Smooth muscle cell (in vitro differentiated cells): ENCODE measurements at regions not wholly inside any gene's neighbourhood (a gene's known extent, or its start where the extent isn't known, plus 50 kb on each side); places are given as distances from the start of the nearest gene placed in this dataset.

Source experiments
- DNase-seq: peaks from one replicate; lab custom pipeline; 2025; ENCODE audit not compliant: unreplicated experiment; lab: John Stamatoyannopoulos, UW
- H2AFZ ChIP-seq: fragments of 200-600 bp; sonication (generic); 2 replicates; pipeline ENCODE4 v1.6.0; 2016; ENCODE audit warnings: antibody characterized with exemption, low read depth, mild to moderate bottlenecking
- H3F3A ChIP-seq: fragments of 200-600 bp; sonication (generic); 2 replicates; pipeline ENCODE4 v1.6.0; 2017; ENCODE audit warnings: antibody characterized with exemption, low read depth
- H3K27ac ChIP-seq: fragments of 200-600 bp; sonication (generic); 2 replicates; pipeline ENCODE4 v1.5.1; 2016; ENCODE audit warnings: low read depth, mild to moderate bottlenecking
- H3K27me3 ChIP-seq: fragments of 200-600 bp; sonication (generic); 2 replicates; pipeline ENCODE4 v1.6.1; 2016; ENCODE audit warnings: low read depth, mild to moderate bottlenecking
- H3K36me3 ChIP-seq: fragments of 200-600 bp; sonication (generic); 2 replicates; pipeline ENCODE4 v1.5.1; 2016; ENCODE audit warnings: low read depth
- H3K4me1 ChIP-seq: fragments of 200-600 bp; sonication (generic); 2 replicates; pipeline ENCODE4 v1.5.1; 2016; ENCODE audit warnings: low read depth
- H3K4me2 ChIP-seq: fragments of 200-600 bp; sonication (generic); 2 replicates; pipeline ENCODE4 v1.6.0; 2016; ENCODE audit warnings: mild to moderate bottlenecking
- H3K4me3 ChIP-seq: fragments of 200-600 bp; sonication (generic); 2 replicates; pipeline ENCODE4 v1.5.1; 2016; ENCODE audit warnings: mild to moderate bottlenecking
- H3K79me2 ChIP-seq: fragments of 200-600 bp; sonication (generic); 2 replicates; pipeline ENCODE4 v1.6.0; 2016; ENCODE audit warnings: low read depth, mild to moderate bottlenecking
- H3K9ac ChIP-seq: fragments of 200-600 bp; sonication (generic); 2 replicates; pipeline ENCODE4 v1.6.0; 2016; ENCODE audit warnings: low read depth
- H3K9me3 ChIP-seq: fragments of 200-600 bp; sonication (generic); replicated peaks from 2 replicates; pipeline ENCODE4 v1.5.1; 2016; ENCODE audit warnings: low read depth
- H4K20me1 ChIP-seq: fragments of 200-600 bp; sonication (generic); 2 replicates; pipeline ENCODE4 v1.6.0; 2016; ENCODE audit warnings: low read depth
- CTCF ChIP-seq: fragments of 200-600 bp; sonication (generic); IDR thresholded peaks from 2 replicates; pipeline ENCODE4 v1.5.1; 2017; ENCODE audit warnings: borderline replicate concordance, mild to moderate bottlenecking, antibody characterized with exemption; ENCODE audit not compliant: insufficient read depth, poor library complexity, severe bottlenecking
- WGBS: methylation state at CpG from one replicate; pipeline ENCODE4 v1.1.7; 2016; ENCODE audit warnings: low lambda C conversion rate; 5-methylcytosine and 5-hydroxymethylcytosine counted together

GRCh38 chr20:51089272-51089781, 66.4 kb upstream of the KCNG1 start:
- H3K79me2 ChIP-seq, result no peaks in the 10 kb centered on the region
- no peaks in the 10 kb centered on the region for H4K20me1 ChIP-seq
- H3K27me3 ChIP-seq, result peaks cover 34% of the 10 kb centered on the region
- no peaks in the 10 kb centered on the region for H3F3A ChIP-seq
- peaks cover 24% of the 10 kb centered on the region for H3K4me1 ChIP-seq
- H3K9ac ChIP-seq, result no peak overlapping the region
- H3K4me2 ChIP-seq, result no peak overlapping the region
- no peak for DNase-seq
- H3K36me3 ChIP-seq, result no peaks in the 10 kb centered on the region
- H3K4me3 ChIP-seq, result no peak overlapping the region
- 79% methylated on average over 8 of the region's 8 CpGs for WGBS
- no peak overlapping the region for H3K27ac ChIP-seq
- no peak for TF ChIP-seq CTCF
- H2AFZ ChIP-seq, result no peak overlapping the region
- H3K9me3 ChIP-seq, result no peaks in the 10 kb centered on the region

DNA sequence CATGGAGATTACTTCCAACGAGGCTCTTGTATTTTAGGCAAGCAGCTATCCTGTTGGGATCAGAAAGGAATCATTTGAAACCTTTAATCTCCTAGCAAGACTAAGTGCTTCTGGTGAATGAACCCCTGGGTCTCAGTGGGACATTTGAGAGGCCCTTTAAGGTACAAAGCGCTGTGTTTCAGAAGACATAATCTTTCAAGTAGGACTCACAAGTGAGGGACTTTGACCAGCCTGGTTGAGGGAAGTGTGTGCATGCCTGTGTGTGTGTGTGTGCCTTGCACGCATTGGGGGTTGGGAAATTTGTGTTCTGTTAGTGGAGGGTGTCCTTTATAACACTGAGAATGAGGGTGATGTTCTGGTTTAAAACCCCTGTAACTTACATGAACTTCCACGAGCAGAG, 64.4 kb upstream of the KCNG1 start:
- peaks cover 18% of the 10 kb centered on the region for H3K4me1 ChIP-seq
- H3K9ac ChIP-seq, result no peak overlapping the region
- DNase-seq, result no peak
- H3K27ac ChIP-seq, result no peak overlapping the region
- TF ChIP-seq CTCF, result no peak
- no peaks in the 10 kb centered on the region for H3K79me2 ChIP-seq
- no peak overlapping the region for H3K4me3 ChIP-seq
- H3K36me3 ChIP-seq, result no peaks in the 10 kb centered on the region
- no peak overlapping the region for H3K4me2 ChIP-seq
- no peaks in the 10 kb centered on the region for H3K9me3 ChIP-seq
- no peaks in the 10 kb centered on the region for H3F3A ChIP-seq
- H4K20me1 ChIP-seq, result no peaks in the 10 kb centered on the region
- no peak overlapping the region for H2AFZ ChIP-seq
- peaks cover 39% of the 10 kb centered on the region for H3K27me3 ChIP-seq
- 74% methylated on average over 4 of the region's 4 CpGs for WGBS

DNA sequence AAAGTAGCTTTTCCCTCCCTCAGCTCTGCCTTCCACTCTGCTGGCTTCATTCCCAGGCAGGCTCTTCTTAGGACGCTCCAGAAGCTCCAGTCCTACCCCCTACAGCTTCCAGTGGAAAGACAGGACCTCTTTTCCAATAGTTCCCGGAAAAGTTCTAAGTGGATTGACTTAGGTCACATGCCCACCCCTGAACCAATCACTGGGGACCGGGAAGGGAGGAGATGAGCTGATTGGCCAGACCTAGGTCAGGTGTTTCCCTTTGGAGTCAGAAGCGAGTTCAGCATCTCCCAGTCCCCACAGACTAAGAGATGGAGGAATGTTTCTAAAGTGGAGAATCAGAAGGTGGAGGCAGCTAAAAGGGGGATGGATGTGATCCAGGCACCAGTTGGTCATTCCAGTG, 62.9 kb upstream of the KCNG1 start:
- no peak for TF ChIP-seq CTCF
- 95% methylated on average over 4 of the region's 4 CpGs for WGBS

DNA sequence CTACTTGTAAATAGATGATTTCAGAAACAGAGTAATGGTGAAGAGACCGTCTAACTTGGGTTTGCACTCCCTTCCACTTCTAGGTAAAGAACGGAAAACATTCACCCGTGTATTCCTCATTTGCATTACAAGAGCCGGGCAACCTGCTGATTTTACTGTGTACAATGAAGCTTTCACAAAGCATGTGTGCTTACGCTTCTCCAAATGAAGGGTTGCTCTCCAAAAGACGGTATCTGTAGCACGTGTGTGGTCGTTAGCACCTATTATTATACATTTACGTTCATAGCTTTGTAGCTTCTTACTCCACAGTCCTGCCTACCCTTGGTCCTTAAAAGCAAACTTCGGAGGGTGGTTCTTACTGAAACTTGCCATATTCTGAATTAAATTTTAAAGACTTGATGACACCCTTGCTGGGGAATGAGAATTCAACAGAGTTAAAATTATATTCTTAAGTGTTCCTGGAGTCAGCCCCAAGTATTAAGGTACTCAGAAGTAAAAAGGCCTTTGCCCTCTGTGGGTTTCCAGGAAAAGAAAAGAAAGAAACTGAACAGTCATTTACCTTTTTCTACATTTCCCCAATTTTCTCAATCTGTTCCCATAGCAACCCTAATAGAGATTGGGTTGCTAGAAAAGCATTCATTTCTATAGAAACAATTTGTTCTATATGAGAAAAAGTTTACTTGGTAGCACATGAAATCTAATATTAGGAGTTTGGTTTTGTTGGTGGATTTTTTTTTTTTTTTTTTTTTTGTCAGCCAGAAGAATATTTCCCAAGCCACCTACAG, 61.9 kb upstream of the KCNG1 start:
- H4K20me1 ChIP-seq, result no peaks in the 10 kb centered on the region
- 68% methylated on average over 10 of the region's 10 CpGs for WGBS
- H2AFZ ChIP-seq, result no peak overlapping the region
- H3K27me3 ChIP-seq, result peaks cover 16% of the 10 kb centered on the region
- no peak overlapping the region for H3K27ac ChIP-seq
- no peak overlapping the region for H3K4me3 ChIP-seq
- TF ChIP-seq CTCF, result no peak
- no peaks in the 10 kb centered on the region for H3K79me2 ChIP-seq
- H3K9me3 ChIP-seq, result no peaks in the 10 kb centered on the region
- DNase-seq, result no peak
- no peaks in the 10 kb centered on the region for H3F3A ChIP-seq
- no peak overlapping the region for H3K4me2 ChIP-seq
- peaks cover 8% of the 10 kb centered on the region for H3K4me1 ChIP-seq
- no peaks in the 10 kb centered on the region for H3K36me3 ChIP-seq
- no peak overlapping the region for H3K9ac ChIP-seq

More for the DNA sequence above, 62.9 kb upstream of the KCNG1 start:
- no peak for DNase-seq
- H3K36me3 ChIP-seq, result no peaks in the 10 kb centered on the region
- no peak overlapping the region for H3K4me2 ChIP-seq
- no peaks in the 10 kb centered on the region for H3K9me3 ChIP-seq
- no peak overlapping the region for H3K9ac ChIP-seq
- no peaks in the 10 kb centered on the region for H3K79me2 ChIP-seq
- H3K4me1 ChIP-seq, result peaks cover 8% of the 10 kb centered on the region
- no peaks in the 10 kb centered on the region for H3F3A ChIP-seq
- H2AFZ ChIP-seq, result no peak overlapping the region
- H4K20me1 ChIP-seq, result no peaks in the 10 kb centered on the region
- H3K27ac ChIP-seq, result no peak overlapping the region
- no peak overlapping the region for H3K4me3 ChIP-seq
- peaks cover 24% of the 10 kb centered on the region for H3K27me3 ChIP-seq
